ENCODE measurements at regions not wholly inside any gene's neighbourhood (a gene's known extent, or its start where the extent isn't known, plus 50 kb on each side); places are given as distances from the start of the nearest gene placed in this dataset.

DNA sequence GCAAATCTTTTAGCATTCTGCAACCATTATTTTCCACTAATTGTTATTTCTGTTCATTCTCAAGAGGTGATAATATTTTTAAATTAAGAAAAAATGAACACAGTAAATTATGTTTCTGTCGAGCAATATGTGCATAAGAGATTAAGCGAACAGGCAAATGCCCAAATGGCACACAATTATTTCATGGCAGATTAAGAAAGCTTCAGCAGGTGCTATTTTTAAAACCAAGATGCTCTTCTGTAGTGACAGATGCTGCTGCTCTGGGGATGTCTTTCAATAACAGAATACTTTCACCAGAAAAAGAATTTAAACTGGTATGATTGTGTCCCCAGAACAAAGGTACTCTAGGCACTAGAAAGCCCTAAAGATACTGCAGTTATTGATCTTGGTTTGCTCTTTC is 412.7 kb upstream of the SORCS1 start:
- Histone ChIP-seq H2AFZ (ENCODE audit: low read length) (no peak overlapping the region), H3K4me1 (ENCODE audit: insufficient read depth, low read length, poor library complexity, severe bottlenecking) (no peaks in the 10 kb centered on the region), H3K9me3 (ENCODE audit: low read length) (no peaks in the 10 kb centered on the region), H3K79me2 (ENCODE audit: insufficient read depth, low read depth, low read length) (no peaks in the 10 kb centered on the region), H3K36me3 (ENCODE audit: insufficient read depth, low read length) (no peaks in the 10 kb centered on the region), H3K4me2 (ENCODE audit: low read length) (no peak overlapping the region), H4K20me1 (ENCODE audit: insufficient read depth, low read length) (no peaks in the 10 kb centered on the region), H3K4me3 (ENCODE audit: low read depth, low read length, poor library complexity, severe bottlenecking) (no peak overlapping the region), H3K9me2 (ENCODE audit: insufficient read depth, low read length) (no peaks in the 10 kb centered on the region), H3K27ac (ENCODE audit: low read depth, low read length, poor library complexity, severe bottlenecking) (no peak overlapping the region)
- POLR2A ChIA-PET = no interaction called here
- TF ChIP-seq EZH2phosphoT487 (IDR thresholded peaks at IDR 0.05; ENCODE audit: borderline replicate concordance, low read depth, low read length) (no peak), CTCF (conservative IDR thresholded peaks at IDR 0.05; ENCODE audit: low read length) (no peak)
- CTCF ChIA-PET (ENCODE audit: unreplicated experiment) = no interaction called here
- intact Hi-C loops (cut with micrococcal nuclease; ENCODE audit: unreplicated experiment) = no loop called here
- BruUV-seq (replicated peaks) = no TSS peak
- DNase-seq (ENCODE audit: low spot score) = no peak

DNA sequence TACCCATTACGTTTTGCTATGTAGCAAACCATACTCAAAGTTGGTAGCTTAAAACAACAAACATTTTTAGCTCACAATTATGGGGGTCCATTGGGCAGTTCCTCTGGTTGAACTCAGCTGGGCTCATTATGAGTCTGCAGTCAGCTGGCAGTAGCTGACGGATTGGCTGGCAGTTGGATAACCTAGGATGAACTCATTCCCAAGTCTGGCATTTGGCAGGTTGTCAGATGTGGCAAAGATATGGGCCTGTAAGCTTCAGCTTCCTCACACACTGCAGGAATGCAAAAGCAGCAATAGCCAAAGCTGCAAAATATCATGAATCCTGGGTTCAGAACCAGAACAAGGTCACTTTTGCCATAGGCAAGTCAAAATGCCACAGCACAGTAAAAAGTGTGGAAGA is 412.2 kb upstream of the SORCS1 start:
- no peak for DNase-seq (ENCODE audit: low spot score)
- Histone ChIP-seq H3K4me3 (ENCODE audit: low read depth, low read length, poor library complexity, severe bottlenecking) (no peak overlapping the region), H3K27ac (ENCODE audit: low read depth, low read length, poor library complexity, severe bottlenecking) (no peak overlapping the region), H3K4me2 (ENCODE audit: low read length) (no peak overlapping the region), H3K79me2 (ENCODE audit: insufficient read depth, low read depth, low read length) (no peaks in the 10 kb centered on the region), H3K9me2 (ENCODE audit: insufficient read depth, low read length) (no peaks in the 10 kb centered on the region), H4K20me1 (ENCODE audit: insufficient read depth, low read length) (no peaks in the 10 kb centered on the region), H3K36me3 (ENCODE audit: insufficient read depth, low read length) (no peaks in the 10 kb centered on the region), H2AFZ (ENCODE audit: low read length) (no peak overlapping the region), H3K9me3 (ENCODE audit: low read length) (no peaks in the 10 kb centered on the region), H3K4me1 (ENCODE audit: insufficient read depth, low read length, poor library complexity, severe bottlenecking) (no peaks in the 10 kb centered on the region)
- intact Hi-C loops (cut with micrococcal nuclease; ENCODE audit: unreplicated experiment) = no loop called here
- no TSS peak for BruUV-seq (replicated peaks)
- ChIA-PET POLR2A (no interaction called here), CTCF (ENCODE audit: unreplicated experiment) (no interaction called here)
- TF ChIP-seq CTCF (conservative IDR thresholded peaks at IDR 0.05; ENCODE audit: low read length) = no peak
- TF ChIP-seq EZH2phosphoT487 (IDR thresholded peaks at IDR 0.05; ENCODE audit: borderline replicate concordance, low read depth, low read length) = no peak

- no peak overlapping the region for H3K27ac ChIP-seq (ENCODE audit: low read depth, low read length, poor library complexity, severe bottlenecking)
- no peaks in the 10 kb centered on the region for H3K4me1 ChIP-seq (ENCODE audit: insufficient read depth, low read length, poor library complexity, severe bottlenecking)
- H3K79me2 ChIP-seq (ENCODE audit: insufficient read depth, low read depth, low read length) = no peaks in the 10 kb centered on the region
- no peaks in the 10 kb centered on the region for H3K9me3 ChIP-seq (ENCODE audit: low read length)
- no peaks in the 10 kb centered on the region for H3K9me2 ChIP-seq (ENCODE audit: insufficient read depth, low read length)
- no peak overlapping the region for H3K4me2 ChIP-seq (ENCODE audit: low read length)
- BruUV-seq (replicated peaks) = no TSS peak
- no peak for DNase-seq (ENCODE audit: low spot score)
- H2AFZ ChIP-seq (ENCODE audit: low read length) = no peak overlapping the region
- ChIA-PET CTCF (ENCODE audit: unreplicated experiment) (no interaction called here), POLR2A (no interaction called here)
- no peak overlapping the region for H3K4me3 ChIP-seq (ENCODE audit: low read depth, low read length, poor library complexity, severe bottlenecking)
- intact Hi-C loops (cut with micrococcal nuclease; ENCODE audit: unreplicated experiment) = no loop called here
- H3K36me3 ChIP-seq (ENCODE audit: insufficient read depth, low read length) = no peaks in the 10 kb centered on the region
- H4K20me1 ChIP-seq (ENCODE audit: insufficient read depth, low read length) = no peaks in the 10 kb centered on the region
- no peak for TF ChIP-seq CTCF (conservative IDR thresholded peaks at IDR 0.05; ENCODE audit: low read length)
- TF ChIP-seq EZH2phosphoT487 (IDR thresholded peaks at IDR 0.05; ENCODE audit: borderline replicate concordance, low read depth, low read length) = no peak
These were observed 400.5 kb upstream of the SORCS1 start for GRCh38 chr10:107565014-107565413.

Measured in OCI-LY7 (cell line).